Effector memory CD4-positive, alpha-beta T cell (primary cell): ENCODE measurements at regions not wholly inside any gene's neighbourhood (a gene's known extent, or its start where the extent isn't known, plus 50 kb on each side); places are given as distances from the start of the nearest gene placed in this dataset.

Experiments
- DNase-seq, 3 donors: peaks; one replicate each; pipeline ENCODE4 v3.0.0-alpha.2; 2020
- H3K27ac ChIP-seq: 2 replicates; pipeline ENCODE4 v1.7.0; 2013; ENCODE audit warnings: mild to moderate bottlenecking, low read length, moderate library complexity; ENCODE audit not compliant: insufficient read depth, poor library complexity, severe bottlenecking
- H3K27me3 ChIP-seq: replicated peaks from 2 replicates; pipeline ENCODE4 v1.7.0; 2013; ENCODE audit warnings: mild to moderate bottlenecking, low read length; ENCODE audit not compliant: insufficient read depth, control insufficient read depth, poor library complexity, severe bottlenecking
- H3K36me3 ChIP-seq: 2 replicates; pipeline ENCODE4 v1.7.0; 2013; ENCODE audit warnings: mild to moderate bottlenecking, low read length, moderate library complexity; ENCODE audit not compliant: control insufficient read depth, insufficient read depth
- H3K4me1 ChIP-seq: 2 replicates; pipeline ENCODE4 v1.7.0; 2013; ENCODE audit warnings: low read length, mild to moderate bottlenecking; ENCODE audit not compliant: control insufficient read depth, insufficient read depth, poor library complexity, severe bottlenecking
- H3K4me3 ChIP-seq: 2 replicates; pipeline ENCODE4 v1.7.0; 2013; ENCODE audit warnings: low read length, low read depth, mild to moderate bottlenecking; ENCODE audit not compliant: insufficient read depth, poor library complexity, severe bottlenecking
- H3K9me3 ChIP-seq: 2 replicates; pipeline ENCODE4 v1.7.0; 2013; ENCODE audit warnings: mild to moderate bottlenecking, low read length, moderate library complexity; ENCODE audit not compliant: control insufficient read depth

GRCh38 chr15:93614386-93615104 lies 525.5 kb upstream of the RGMA start:
- no peaks in the 10 kb centered on the region for H3K27me3 ChIP-seq
- no peaks in the 10 kb centered on the region for H3K9me3 ChIP-seq
- no peak for DNase-seq
- H3K27ac ChIP-seq, result no peak overlapping the region
- H3K4me3 ChIP-seq, result no peak overlapping the region
- H3K36me3 ChIP-seq, result no peaks in the 10 kb centered on the region
- no peaks in the 10 kb centered on the region for H3K4me1 ChIP-seq

GRCh38 chr15:93613386-93613785 lies 524.4 kb upstream of the RGMA start:
- no peaks in the 10 kb centered on the region for H3K36me3 ChIP-seq
- H3K27ac ChIP-seq, result no peak overlapping the region
- H3K4me1 ChIP-seq, result no peaks in the 10 kb centered on the region
- DNase-seq, result no peak
- H3K27me3 ChIP-seq, result no peaks in the 10 kb centered on the region
- no peak overlapping the region for H3K4me3 ChIP-seq
- no peaks in the 10 kb centered on the region for H3K9me3 ChIP-seq

GRCh38 chr15:93612953-93613352 lies 523.9 kb upstream of the RGMA start:
- H3K9me3 ChIP-seq, result no peaks in the 10 kb centered on the region
- H3K4me1 ChIP-seq, result no peaks in the 10 kb centered on the region
- H3K27ac ChIP-seq, result no peak overlapping the region
- no peaks in the 10 kb centered on the region for H3K27me3 ChIP-seq
- H3K4me3 ChIP-seq, result no peak overlapping the region
- H3K36me3 ChIP-seq, result no peaks in the 10 kb centered on the region
- DNase-seq, result no peak

GRCh38 chr15:93610944-93611343 lies 521.9 kb upstream of the RGMA start:
- DNase-seq, result no peak
- no peaks in the 10 kb centered on the region for H3K9me3 ChIP-seq
- H3K36me3 ChIP-seq, result no peaks in the 10 kb centered on the region
- no peak overlapping the region for H3K27ac ChIP-seq
- no peaks in the 10 kb centered on the region for H3K4me1 ChIP-seq
- H3K27me3 ChIP-seq, result no peaks in the 10 kb centered on the region
- H3K4me3 ChIP-seq, result no peak overlapping the region

- no peak overlapping the region for H3K27ac ChIP-seq
- no peaks in the 10 kb centered on the region for H3K4me1 ChIP-seq
- DNase-seq, result no peak
- H3K27me3 ChIP-seq, result no peaks in the 10 kb centered on the region
- H3K4me3 ChIP-seq, result no peak overlapping the region
- H3K9me3 ChIP-seq, result no peaks in the 10 kb centered on the region
- H3K36me3 ChIP-seq, result no peaks in the 10 kb centered on the region
Measured at GRCh38 chr15:93608643-93609148, 519.7 kb upstream of the RGMA start.

- H3K4me1 ChIP-seq, result no peaks in the 10 kb centered on the region
- H3K36me3 ChIP-seq, result no peaks in the 10 kb centered on the region
- no peak overlapping the region for H3K4me3 ChIP-seq
- no peaks in the 10 kb centered on the region for H3K9me3 ChIP-seq
- H3K27me3 ChIP-seq, result no peaks in the 10 kb centered on the region
- H3K27ac ChIP-seq, result no peak overlapping the region
- DNase-seq, result no peak
Measured at GRCh38 chr15:93603550-93603949, 514.5 kb upstream of the RGMA start.

- H3K27ac ChIP-seq, result no peak overlapping the region
- H3K27me3 ChIP-seq, result no peaks in the 10 kb centered on the region
- no peak overlapping the region for H3K4me3 ChIP-seq
- no peaks in the 10 kb centered on the region for H3K9me3 ChIP-seq
- DNase-seq, result no peak
- H3K4me1 ChIP-seq, result no peaks in the 10 kb centered on the region
- no peaks in the 10 kb centered on the region for H3K36me3 ChIP-seq
Measured at GRCh38 chr15:93587059-93587521, 498.1 kb upstream of the RGMA start.

GRCh38 chr15:93585012-93585411 lies 496.0 kb upstream of the RGMA start:
- H3K27ac ChIP-seq, result no peak overlapping the region
- H3K4me1 ChIP-seq, result no peaks in the 10 kb centered on the region
- H3K9me3 ChIP-seq, result no peaks in the 10 kb centered on the region
- H3K36me3 ChIP-seq, result no peaks in the 10 kb centered on the region
- DNase-seq, result no peak
- H3K27me3 ChIP-seq, result no peaks in the 10 kb centered on the region
- no peak overlapping the region for H3K4me3 ChIP-seq

GRCh38 chr15:93583968-93584367 lies 495.0 kb upstream of the RGMA start:
- H3K36me3 ChIP-seq, result no peaks in the 10 kb centered on the region
- DNase-seq, result no peak
- H3K9me3 ChIP-seq, result no peaks in the 10 kb centered on the region
- no peak overlapping the region for H3K27ac ChIP-seq
- no peaks in the 10 kb centered on the region for H3K4me1 ChIP-seq
- H3K27me3 ChIP-seq, result no peaks in the 10 kb centered on the region
- no peak overlapping the region for H3K4me3 ChIP-seq

- no peaks in the 10 kb centered on the region for H3K27me3 ChIP-seq
- no peak overlapping the region for H3K4me3 ChIP-seq
- H3K27ac ChIP-seq, result no peak overlapping the region
- no peaks in the 10 kb centered on the region for H3K4me1 ChIP-seq
- no peaks in the 10 kb centered on the region for H3K36me3 ChIP-seq
- H3K9me3 ChIP-seq, result no peaks in the 10 kb centered on the region
- no peak for DNase-seq
Measured at GRCh38 chr15:93583552-93583951, 494.5 kb upstream of the RGMA start.
